OCI-LY1 (cell line): ENCODE measurements at regions not wholly inside any gene's neighbourhood (a gene's known extent, or its start where the extent isn't known, plus 50 kb on each side); places are given as distances from the start of the nearest gene placed in this dataset.
"Not testable (repeated sequence)": the region's sequence is repeated elsewhere in the genome, so short reads cannot be mapped to it uniquely, and the experiment has no call there.

ENCODE experiments used
- H2AFZ ChIP-seq: fragments of 200-600 bp; sonication (generic), shearing (Covaris generic); 2 replicates; pipeline ENCODE4 v1.6.0; 2014; ENCODE audit warnings: antibody characterized with exemption, mild to moderate bottlenecking, low read length
- H3F3A ChIP-seq: fragments of 200-600 bp; sonication (generic), shearing (Covaris generic); 2 replicates; pipeline ENCODE4 v1.6.0; 2014; ENCODE audit warnings: mild to moderate bottlenecking, antibody characterized with exemption, low read length, moderate library complexity; ENCODE audit not compliant: insufficient read depth
- H3K27ac ChIP-seq: fragments of 200-600 bp; sonication (generic); 2 replicates; pipeline ENCODE4 v1.5.1; 2014; ENCODE audit warnings: low read length, mixed run types, mild to moderate bottlenecking, low read depth; ENCODE audit not compliant: poor library complexity, severe bottlenecking
- H3K27me3 ChIP-seq: fragments of 200-600 bp; sonication (generic); 2 replicates; pipeline ENCODE4 v1.6.0; 2014; ENCODE audit warnings: antibody characterized with exemption, mild to moderate bottlenecking, low read length, moderate library complexity; ENCODE audit not compliant: insufficient read depth
- H3K36me3 ChIP-seq: fragments of 200-600 bp; sonication (generic); 2 replicates; pipeline ENCODE4 v1.6.1; 2014; ENCODE audit warnings: mild to moderate bottlenecking, antibody characterized with exemption, low read length, moderate library complexity, mixed read lengths; ENCODE audit not compliant: insufficient read depth
- H3K4me1 ChIP-seq: fragments of 200-600 bp; sonication (generic); 2 replicates; pipeline ENCODE4 v1.5.1; 2014; ENCODE audit warnings: mild to moderate bottlenecking, low read length, moderate library complexity; ENCODE audit not compliant: insufficient read depth, severe bottlenecking
- H3K4me2 ChIP-seq: fragments of 200-600 bp; sonication (generic), shearing (Covaris generic); 2 replicates; pipeline ENCODE4 v1.6.1; 2014; ENCODE audit warnings: low read length
- H3K4me3 ChIP-seq: fragments of 200-600 bp; sonication (generic); 2 replicates; pipeline ENCODE4 v1.5.1; 2014; ENCODE audit warnings: low read length, low read depth, mild to moderate bottlenecking, mixed read lengths; ENCODE audit not compliant: poor library complexity, severe bottlenecking
- H3K79me2 ChIP-seq: fragments of 200-600 bp; shearing (Covaris generic); 2 replicates; pipeline ENCODE4 v1.6.1; 2016; ENCODE audit warnings: mixed run types, low read length, mixed read lengths; ENCODE audit not compliant: insufficient read depth
- H3K9ac ChIP-seq: fragments of 200-600 bp; sonication (generic), shearing (Covaris generic); 2 replicates; pipeline ENCODE4 v1.6.1; 2014; ENCODE audit warnings: mild to moderate bottlenecking, low read length, mixed read lengths
- H3K9me2 ChIP-seq: fragments of 200-600 bp; sonication (generic), shearing (Covaris generic); 2 replicates; pipeline ENCODE4 v1.6.1; 2014; ENCODE audit warnings: low read depth, mild to moderate bottlenecking, low read length, mixed read lengths
- H3K9me3 ChIP-seq: fragments of 200-600 bp; shearing (Covaris generic); 2 replicates; pipeline ENCODE4 v1.6.1; 2014; ENCODE audit warnings: low read length, mixed read lengths
- H4K20me1 ChIP-seq: fragments of 200-600 bp; sonication (generic), shearing (Covaris generic); 2 replicates; pipeline ENCODE4 v1.6.0; 2016; ENCODE audit warnings: mild to moderate bottlenecking, low read length; ENCODE audit not compliant: insufficient read depth
- EZH2 ChIP-seq: fragments of 200-600 bp; sonication (generic), shearing (Covaris generic); IDR thresholded peaks from 2 replicates; pipeline ENCODE4 v1.8.0; 2017; ENCODE audit warnings: borderline replicate concordance, mixed run types, mild to moderate bottlenecking, antibody characterized with exemption, low read length, moderate library complexity, mixed read lengths
- TF ChIP-seq, protein P1 (sequence below): fragments of 200-600 bp; sonication (generic), shearing (Covaris generic); IDR thresholded peaks from 2 replicates; pipeline ENCODE4 v1.5.1; 2017; ENCODE audit warnings: mild to moderate bottlenecking, antibody characterized with exemption, low read length, moderate library complexity, mixed read lengths

DNA sequence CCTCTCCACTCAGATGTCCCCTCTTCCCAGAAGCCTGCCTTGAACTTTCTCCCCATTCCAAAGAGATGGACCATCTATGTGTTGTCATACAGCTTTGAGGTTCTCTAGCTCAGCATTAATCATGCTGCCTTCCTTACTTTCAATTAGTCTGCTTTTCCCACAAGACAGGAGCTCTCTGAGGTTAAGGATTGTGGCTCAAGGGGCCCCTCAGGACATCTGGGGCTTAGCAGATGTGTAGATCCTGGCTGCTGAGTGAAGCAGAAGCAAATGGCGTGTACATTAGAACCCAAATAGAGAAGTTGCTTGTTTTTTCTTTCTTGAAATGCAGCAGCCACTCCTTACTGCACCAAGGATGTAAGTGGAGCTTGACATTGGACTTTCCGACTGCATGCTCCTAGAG, 330.5 kb upstream of the TNRC6C start:
- Histone ChIP-seq H3K36me3 (no peaks in the 10 kb centered on the region), H3K9me2 (no peaks in the 10 kb centered on the region), H3K4me1 (no peaks in the 10 kb centered on the region), H3K9ac (no peak overlapping the region), H3K27me3 (no peaks in the 10 kb centered on the region), H3F3A (no peaks in the 10 kb centered on the region), H3K79me2 (no peaks in the 10 kb centered on the region), H2AFZ (no peak overlapping the region), H3K27ac (no peak overlapping the region), H4K20me1 (no peaks in the 10 kb centered on the region), H3K4me2 (no peak overlapping the region), H3K9me3 (no peaks in the 10 kb centered on the region), H3K4me3 (no peak overlapping the region)
- TF ChIP-seq EZH2: no peak
- TF ChIP-seq, protein P1, sequence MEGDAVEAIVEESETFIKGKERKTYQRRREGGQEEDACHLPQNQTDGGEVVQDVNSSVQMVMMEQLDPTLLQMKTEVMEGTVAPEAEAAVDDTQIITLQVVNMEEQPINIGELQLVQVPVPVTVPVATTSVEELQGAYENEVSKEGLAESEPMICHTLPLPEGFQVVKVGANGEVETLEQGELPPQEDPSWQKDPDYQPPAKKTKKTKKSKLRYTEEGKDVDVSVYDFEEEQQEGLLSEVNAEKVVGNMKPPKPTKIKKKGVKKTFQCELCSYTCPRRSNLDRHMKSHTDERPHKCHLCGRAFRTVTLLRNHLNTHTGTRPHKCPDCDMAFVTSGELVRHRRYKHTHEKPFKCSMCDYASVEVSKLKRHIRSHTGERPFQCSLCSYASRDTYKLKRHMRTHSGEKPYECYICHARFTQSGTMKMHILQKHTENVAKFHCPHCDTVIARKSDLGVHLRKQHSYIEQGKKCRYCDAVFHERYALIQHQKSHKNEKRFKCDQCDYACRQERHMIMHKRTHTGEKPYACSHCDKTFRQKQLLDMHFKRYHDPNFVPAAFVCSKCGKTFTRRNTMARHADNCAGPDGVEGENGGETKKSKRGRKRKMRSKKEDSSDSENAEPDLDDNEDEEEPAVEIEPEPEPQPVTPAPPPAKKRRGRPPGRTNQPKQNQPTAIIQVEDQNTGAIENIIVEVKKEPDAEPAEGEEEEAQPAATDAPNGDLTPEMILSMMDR: no peak

DNA sequence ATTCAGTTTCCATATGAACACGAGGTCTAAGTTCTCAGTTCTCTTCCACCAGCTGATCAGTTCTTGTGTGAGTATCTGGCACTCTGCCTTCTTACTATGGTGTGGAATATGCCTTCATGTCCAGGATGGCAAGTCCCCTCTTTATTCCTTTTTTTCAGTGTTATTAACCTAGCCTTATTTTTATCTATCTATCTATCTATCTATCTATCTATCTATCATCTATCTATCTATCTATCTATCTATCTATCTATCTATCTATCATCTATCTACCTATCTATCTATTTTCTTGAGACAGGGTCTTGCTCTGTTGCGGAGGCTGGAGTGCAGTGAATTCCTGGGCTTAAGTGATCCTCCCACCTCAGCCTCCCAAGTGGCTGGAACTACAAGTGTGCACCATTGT, 329.2 kb upstream of the TNRC6C start:
- H4K20me1 ChIP-seq, H3K9me2 ChIP-seq, H3K79me2 ChIP-seq, H3K9ac ChIP-seq, H3K9me3 ChIP-seq, H3F3A ChIP-seq, H3K4me1 ChIP-seq, H2AFZ ChIP-seq, H3K27ac ChIP-seq, H3K27me3 ChIP-seq, H3K4me3 ChIP-seq, H3K36me3 ChIP-seq, H3K4me2 ChIP-seq: not testable (repeated sequence)

DNA sequence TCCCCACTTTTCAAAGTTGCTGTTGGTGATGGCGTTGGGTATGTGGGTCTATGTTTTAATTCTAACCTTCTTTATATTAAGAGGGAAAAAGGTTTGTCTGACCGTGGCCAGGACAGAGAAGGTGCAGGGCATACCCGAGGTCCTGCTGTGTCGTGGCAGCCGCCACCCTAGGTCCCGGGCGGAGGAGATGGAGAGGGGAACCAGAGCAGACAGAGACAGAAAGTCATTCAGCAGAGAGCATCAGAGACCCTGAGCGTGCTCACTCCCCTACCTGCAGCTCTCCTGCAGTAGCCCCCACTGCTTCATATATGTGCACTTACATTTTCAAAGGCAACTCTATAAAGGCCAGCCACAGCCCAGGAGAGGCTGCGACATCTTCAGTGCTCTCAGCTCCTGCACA, 327.2 kb upstream of the TNRC6C start:
- no peaks in the 10 kb centered on the region for H3K4me1 ChIP-seq
- no peak overlapping the region for H2AFZ ChIP-seq
- H3K9me3 ChIP-seq: no peaks in the 10 kb centered on the region
- no peaks in the 10 kb centered on the region for H3K36me3 ChIP-seq
- H3K27ac ChIP-seq: no peak overlapping the region
- H3K4me2 ChIP-seq: no peak overlapping the region
- H3K4me3 ChIP-seq: no peak overlapping the region
- no peak overlapping the region for H3K9ac ChIP-seq
- no peaks in the 10 kb centered on the region for H4K20me1 ChIP-seq
- no peaks in the 10 kb centered on the region for H3K9me2 ChIP-seq
- TF ChIP-seq, protein P1: no peak
- no peak for TF ChIP-seq EZH2
- H3K27me3 ChIP-seq: peaks cover 7% of the 10 kb centered on the region; the same call in 1 of the 2 replicates
- H3K79me2 ChIP-seq: no peaks in the 10 kb centered on the region
- H3F3A ChIP-seq: no peaks in the 10 kb centered on the region

DNA sequence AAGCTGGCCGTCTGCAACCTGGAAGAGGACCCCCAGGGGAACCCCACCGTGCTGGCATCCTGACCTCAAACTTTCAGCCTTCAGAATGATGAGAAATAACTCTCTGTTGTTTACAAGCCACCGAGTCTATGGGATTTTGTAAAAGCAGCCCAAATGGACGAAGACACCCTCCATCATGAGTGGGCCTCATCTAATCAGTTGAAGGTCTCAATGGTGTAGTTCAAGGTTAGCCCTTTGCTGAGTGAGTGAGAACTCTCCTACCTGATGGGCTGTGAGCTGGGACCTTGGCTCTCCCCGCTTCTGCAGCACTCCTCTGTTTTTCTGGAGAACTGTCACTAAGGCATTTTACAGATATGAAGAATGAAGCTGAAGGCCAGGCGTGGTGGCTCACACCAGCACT, 325.9 kb upstream of the TNRC6C start:
- Histone ChIP-seq H3K9me2 (no peaks in the 10 kb centered on the region), H3K9ac (no peak overlapping the region), H3K79me2 (no peaks in the 10 kb centered on the region), H3K27ac (no peak overlapping the region), H4K20me1 (no peaks in the 10 kb centered on the region), H3K9me3 (no peaks in the 10 kb centered on the region), H3K4me2 (no peak overlapping the region), H3K4me1 (no peaks in the 10 kb centered on the region), H2AFZ (no peak overlapping the region), H3K4me3 (no peak overlapping the region), H3K27me3 (peaks cover 7% of the 10 kb centered on the region; the same call in 1 of the 2 replicates), H3K36me3 (no peaks in the 10 kb centered on the region), H3F3A (no peaks in the 10 kb centered on the region)
- no peak for TF ChIP-seq EZH2
- TF ChIP-seq, protein P1: no peak
